H1 (cell line): ENCODE measurements at regions not wholly inside any gene's neighbourhood (a gene's known extent, or its start where the extent isn't known, plus 50 kb on each side); places are given as distances from the start of the nearest gene placed in this dataset.

Experiments
- CTCF ChIA-PET: fragments of 300-600 bp; sonication (Branson Sonifier 250); formaldehyde crosslinking; loops from one replicate; lab custom pipeline; 2021; ENCODE audit not compliant: partially characterized antibody; lab: Charles Lee
- POLR2A ChIA-PET: fragments of 300-600 bp; sonication (Branson Sonifier 250); formaldehyde crosslinking; loops from one replicate; lab custom pipeline; 2021; ENCODE audit warnings: inconsistent platforms; ENCODE audit not compliant: partially characterized antibody; lab: Charles Lee
- DNase-seq, 2 experiments: peaks; one replicate each; pipeline versions ENCODE4 v3.0.0 to v3.0.0-alpha.2; 2010 to 2022; ENCODE audit warnings: low spot score in 2 of 2, low read depth in 1 of 2, mixed read lengths in 1 of 2
- FAIRE-seq: peaks from 2 replicates; lab custom pipeline; 2011; peaks lifted over from hg19 to GRCh38; lab: Jason Lieb, UNC
- H2AFZ ChIP-seq: 2 replicates; pipeline ENCODE4 v1.8.1; 2012; ENCODE audit warnings: low read length, inconsistent platforms
- H2AK5ac ChIP-seq: 2 replicates; pipeline ENCODE4 v1.6.1; 2013; ENCODE audit warnings: low read depth, low read length
- H2BK120ac ChIP-seq: replicated peaks from 2 replicates; pipeline ENCODE3; 2013; ENCODE audit warnings: low read depth, low read length, inconsistent platforms
- H2BK12ac ChIP-seq: 2 replicates; pipeline ENCODE4 v1.6.1; 2013; ENCODE audit warnings: low read depth, low read length
- H2BK15ac ChIP-seq: 2 replicates; pipeline ENCODE4 v1.6.1; 2013; ENCODE audit warnings: low read length
- H2BK20ac ChIP-seq: 2 replicates; pipeline ENCODE4 v1.6.1; 2013; ENCODE audit warnings: low read length
- H2BK5ac ChIP-seq: 2 replicates; pipeline ENCODE4 v1.6.1; 2013; ENCODE audit warnings: low read depth, low read length
- H3K14ac ChIP-seq: 2 replicates; pipeline ENCODE4 v1.6.1; 2013; ENCODE audit warnings: inconsistent platforms; ENCODE audit not compliant: insufficient read length
- H3K18ac ChIP-seq: 2 replicates; pipeline ENCODE4 v1.6.1; 2013; ENCODE audit warnings: low read length; ENCODE audit errors: extremely low read depth
- H3K23ac ChIP-seq: 2 replicates; pipeline ENCODE4 v1.6.1; 2013; ENCODE audit warnings: inconsistent platforms; ENCODE audit not compliant: insufficient read length
- H3K23me2 ChIP-seq: 2 replicates; pipeline ENCODE4 v1.6.1; 2013; ENCODE audit warnings: low read depth, low read length
- H3K27ac ChIP-seq: 2 replicates; pipeline ENCODE4 v1.6.1; 2011; ENCODE audit warnings: low read depth, low read length, inconsistent platforms
- H3K27me3 ChIP-seq, 4 experiments: replicated peaks in 1 of 4; 1 replicate in 1 of 4; 2 replicates in 3 of 4; pipeline versions ENCODE4 v1.6.1 to v1.8.1; 2011 to 2013; ENCODE audit warnings: low read length in 3 of 4, mild to moderate bottlenecking in 3 of 4, inconsistent platforms in 2 of 4, mixed read lengths in 2 of 4, moderate library complexity in 1 of 4; ENCODE audit not compliant: control insufficient read depth in 3 of 4, insufficient read depth in 3 of 4; ENCODE audit errors: extremely low read depth in 1 of 4
- H3K36me3 ChIP-seq, 4 experiments: 2 replicates each; pipeline versions ENCODE4 v1.6.1 to v1.8.1; 2011 to 2013; ENCODE audit warnings: mild to moderate bottlenecking in 4 of 4, low read length in 3 of 4, moderate library complexity in 2 of 4, control low read depth in 1 of 4, inconsistent platforms in 1 of 4; ENCODE audit not compliant: insufficient read depth in 4 of 4, control insufficient read depth in 2 of 4
- H3K4ac ChIP-seq: replicated peaks from 2 replicates; pipeline ENCODE3; 2013; ENCODE audit warnings: low read length, low read depth, mixed read lengths, inconsistent platforms; ENCODE audit not compliant: insufficient read length
- H3K4me1 ChIP-seq, 4 experiments: replicated peaks in 1 of 4; 1 replicate in 1 of 4; 2 replicates in 3 of 4; pipeline versions ENCODE4 v1.6.1 to v1.8.1; 2011 to 2013; ENCODE audit warnings: low read length in 3 of 4, inconsistent platforms in 2 of 4, mixed read lengths in 1 of 4; ENCODE audit not compliant: insufficient read depth in 4 of 4, control insufficient read depth in 3 of 4
- H3K4me2 ChIP-seq, 2 experiments: 2 replicates each; pipeline versions ENCODE4 v1.6.1 to v1.8.1; 2011 to 2013; ENCODE audit warnings: low read depth in 2 of 2, low read length in 2 of 2, control low read depth in 1 of 2, inconsistent platforms in 1 of 2, mild to moderate bottlenecking in 1 of 2; ENCODE audit not compliant: insufficient read depth in 1 of 2
- H3K4me3 ChIP-seq, 4 experiments: fragments of 200-600, 300-600 bp in 1 of 4; sonication (generic), shearing (Covaris generic), sonication (Bioruptor Twin) in 1 of 4; 2 replicates each; pipeline versions ENCODE4 v1.5.1 to v1.8.1; 2011 to 2016; ENCODE audit warnings: low read length in 4 of 4, low read depth in 3 of 4, control low read depth in 2 of 4, inconsistent platforms in 2 of 4, mild to moderate bottlenecking in 2 of 4, mixed read lengths in 1 of 4, moderate library complexity in 1 of 4; ENCODE audit not compliant: insufficient read depth in 2 of 4; ENCODE audit errors: extremely low read depth in 1 of 4
- H3K56ac ChIP-seq: replicated peaks from 2 replicates; pipeline ENCODE3; 2013; ENCODE audit warnings: low read depth, mild to moderate bottlenecking, mixed read lengths, low read length, inconsistent platforms; ENCODE audit not compliant: insufficient read length
- H3K79me1 ChIP-seq: 2 replicates; pipeline ENCODE4 v1.6.1; 2013; ENCODE audit warnings: low read depth, low read length, control low read depth
- H3K79me2 ChIP-seq, 2 experiments: 2 replicates each; pipeline versions ENCODE4 v1.6.1 to v1.8.1; 2012 to 2013; ENCODE audit warnings: low read length in 2 of 2, mild to moderate bottlenecking in 2 of 2, inconsistent platforms in 1 of 2; ENCODE audit not compliant: insufficient read depth in 2 of 2, control insufficient read depth in 1 of 2
- H3K9ac ChIP-seq, 4 experiments: replicated peaks in 1 of 4; 1 replicate in 1 of 4; 2 replicates in 3 of 4; pipeline versions ENCODE4 v1.6.1 to v1.8.1; 2011 to 2013; ENCODE audit warnings: low read depth in 3 of 4, low read length in 3 of 4, control low read depth in 2 of 4, mild to moderate bottlenecking in 2 of 4, moderate library complexity in 2 of 4, inconsistent platforms in 1 of 4; ENCODE audit errors: extremely low read depth in 1 of 4
- H3K9me3 ChIP-seq, 2 experiments: 2 replicates each; pipeline versions ENCODE4 v1.6.1 to v1.8.1; 2012 to 2013; ENCODE audit warnings: mild to moderate bottlenecking in 2 of 2, moderate library complexity in 2 of 2, control low read depth in 1 of 2, inconsistent platforms in 1 of 2, low read depth in 1 of 2, low read length in 1 of 2, mixed read lengths in 1 of 2; ENCODE audit not compliant: insufficient read depth in 2 of 2
- H4K20me1 ChIP-seq, 2 experiments: replicated peaks in 1 of 2; 2 replicates each; pipeline versions ENCODE3 to v1.8.1; 2011 to 2013; ENCODE audit warnings: inconsistent platforms in 2 of 2, low read length in 2 of 2, mild to moderate bottlenecking in 1 of 2; ENCODE audit not compliant: insufficient read depth in 2 of 2, control insufficient read depth in 1 of 2
- H4K5ac ChIP-seq: 2 replicates; pipeline ENCODE4 v1.6.1; 2013; ENCODE audit warnings: low read length, low read depth, mixed read lengths, inconsistent platforms; ENCODE audit not compliant: insufficient read length
- H4K8ac ChIP-seq: 2 replicates; pipeline ENCODE4 v1.8.0; 2013; ENCODE audit warnings: mild to moderate bottlenecking, moderate library complexity, low read length, inconsistent platforms; ENCODE audit not compliant: insufficient read depth; ENCODE audit errors: extremely low read depth
- H4K91ac ChIP-seq: replicated peaks from 2 replicates; pipeline ENCODE3; 2013; ENCODE audit warnings: low read length, mixed read lengths, inconsistent platforms; ENCODE audit not compliant: insufficient read length
- BCL11A ChIP-seq, 2 experiments: IDR thresholded peaks; one replicate each; pipeline ENCODE4 v1.6.1; 2011; ENCODE audit warnings: low read depth in 2 of 2, low read length in 2 of 2, mild to moderate bottlenecking in 2 of 2
- CHD1 ChIP-seq: IDR thresholded peaks from 2 replicates; pipeline ENCODE4 v1.6.1; 2012; ENCODE audit warnings: low read depth, low read length, improper control_type of control experiment
- CTBP2 ChIP-seq: IDR thresholded peaks from 2 replicates; pipeline ENCODE4 v1.7.0; 2011; ENCODE audit warnings: borderline replicate concordance, mild to moderate bottlenecking, moderate library complexity, mixed read lengths, low read length; ENCODE audit not compliant: insufficient read depth, insufficient read length
- E2F6 ChIP-seq: IDR thresholded peaks from 2 replicates; pipeline ENCODE4 v1.6.1; 2012; ENCODE audit warnings: inconsistent platforms
- MAFK ChIP-seq: IDR thresholded peaks from 2 replicates; pipeline ENCODE4 v1.6.1; 2012; ENCODE audit warnings: low read depth, mild to moderate bottlenecking, improper control_type of control experiment, low read length

GRCh38 chr4:43264730-43265129, 372.2 kb downstream of the GRXCR1 start:
- no peaks in the 10 kb centered on the region for H3K4me1 ChIP-seq
- CTCF ChIA-PET: interaction anchor here (0.6 kb wide), 1 partner anchor 301 kb away, joined by 3 read pairs; no protein-coding TSS in a partner anchor
- no peak for TF ChIP-seq BCL11A (IDR thresholded peaks at IDR 0.05; ENCODE audit: low read depth in 2 of 2, low read length in 2 of 2)
- no peak; the same call in 1 of the 2 replicates for TF ChIP-seq MAFK
- TF ChIP-seq CTBP2: no peak
- TF ChIP-seq CHD1: no peak
- TF ChIP-seq E2F6: no peak

More at GRCh38 chr4:43264730-43265129, 372.2 kb downstream of the GRXCR1 start:
- POLR2A ChIA-PET: no interaction called here
- H4K5ac ChIP-seq: no peak overlapping the region
- no peak overlapping the region for H3K14ac ChIP-seq
- no peak overlapping the region for H2BK15ac ChIP-seq
- no peaks in the 10 kb centered on the region for H4K20me1 ChIP-seq
- no peaks in the 10 kb centered on the region; a peak in 1 of 7 replicates for H3K27me3 ChIP-seq
- H2BK12ac ChIP-seq: no peak overlapping the region
- no peak overlapping the region for H2AFZ ChIP-seq
- H3K79me2 ChIP-seq: no peaks in the 10 kb centered on the region
- no peak overlapping the region for H2BK120ac ChIP-seq
- H3K4me2 ChIP-seq: no peak overlapping the region
- H3K18ac ChIP-seq: no peak overlapping the region
- FAIRE-seq (no peak), DNase-seq (no peak)
- H3K23ac ChIP-seq: no peak overlapping the region
- no peak overlapping the region for H3K4ac ChIP-seq
- H3K79me1 ChIP-seq: no peaks in the 10 kb centered on the region
- H3K23me2 ChIP-seq: no peaks in the 10 kb centered on the region
- no peaks in the 10 kb centered on the region for H3K36me3 ChIP-seq
- no peak overlapping the region for H3K9ac ChIP-seq
- no peak overlapping the region for H4K91ac ChIP-seq
- no peak overlapping the region for H4K8ac ChIP-seq
- no peak overlapping the region for H3K27ac ChIP-seq
- H2AK5ac ChIP-seq: no peak overlapping the region
- H3K9me3 ChIP-seq: no peaks in the 10 kb centered on the region
- H2BK5ac ChIP-seq: no peak overlapping the region
- no peak overlapping the region for H3K4me3 ChIP-seq
- H2BK20ac ChIP-seq: no peak overlapping the region
- no peak overlapping the region for H3K56ac ChIP-seq
